K562 (cell line): ENCODE measurements at regions not wholly inside any gene's neighbourhood (a gene's known extent, or its start where the extent isn't known, plus 50 kb on each side); places are given as distances from the start of the nearest gene placed in this dataset.
A peak's percentile ranks its signal among the peaks of the same experiment; 100 is the strongest.

Source experiments
- ATAC-seq: fragments of 200-7000 bp; cut with Tn5 transposase; 3 replicates; pipeline ENCODE4 v1.9.1; 2020; ENCODE audit warnings: moderate library complexity
- BruUV-seq: library from RNA; stranded (reverse); fragments of 400-500 nt; replicated peaks from 2 replicates; lab custom pipeline; 2021; lab: Mats Ljungman, UMichigan
- CTCF ChIA-PET: fragments of 300-600 bp; formaldehyde crosslinking; extraction: SDS; loops from one replicate; lab custom pipeline; 2021; ENCODE audit warnings: low intra/inter-chr PET ratio; lab: Yijun Ruan, JAX
- POLR2A ChIA-PET: fragments of 300-600, 350-650 bp; sonication (Branson Sonifier 250); formaldehyde crosslinking; extraction: SDS; loops from one replicate; lab custom pipeline; 2021; ENCODE audit warnings: antibody characterized with exemption, inconsistent platforms; lab: Yijun Ruan, JAX
- DNase-seq, 4 experiments: peaks; one replicate each; pipeline versions ENCODE4 v3.0.0 to v3.0.0-alpha.2; 2011 to 2018; ENCODE audit warnings: low spot score in 3 of 4, mixed read lengths in 3 of 4; ENCODE audit errors: extremely low read depth in 1 of 4
- FAIRE-seq: peaks from 2 replicates; lab custom pipeline; 2011; peaks lifted over from hg19 to GRCh38; lab: Jason Lieb, UNC
- H2AFZ ChIP-seq: 2 replicates; pipeline ENCODE4 v1.6.0; 2011; ENCODE audit warnings: low read depth, low read length, control low read depth, inconsistent platforms
- H3K27ac ChIP-seq: fragments of 200-600 bp; 3 replicates; pipeline ENCODE4 v1.8.0; 2011; ENCODE audit warnings: low read depth, mild to moderate bottlenecking, control low read depth, inconsistent platforms, low read length, moderate library complexity, mixed read lengths; ENCODE audit errors: extremely low read depth
- H3K27me3 ChIP-seq, 2 experiments: fragments of 300-600 bp in 1 of 2; 2 replicates in 1 of 2; 3 replicates in 1 of 2; pipeline versions ENCODE4 v1.6.0 to v1.8.0; 2011; ENCODE audit warnings: inconsistent platforms in 2 of 2, low read length in 2 of 2, mild to moderate bottlenecking in 1 of 2, mixed read lengths in 1 of 2, moderate library complexity in 1 of 2; ENCODE audit not compliant: control insufficient read depth in 2 of 2, insufficient read depth in 2 of 2
- H3K36me3 ChIP-seq: fragments of 300-600 bp; 3 replicates; pipeline ENCODE4 v1.8.0; 2011; ENCODE audit warnings: mild to moderate bottlenecking, low read length, inconsistent platforms; ENCODE audit not compliant: control insufficient read depth, insufficient read depth
- H3K4me1 ChIP-seq, 2 experiments: fragments of 200-600 bp in 1 of 2; replicated peaks in 1 of 2; 2 replicates in 1 of 2; 3 replicates in 1 of 2; pipeline versions ENCODE4 v1.5.1 to v1.8.0; 2011; ENCODE audit warnings: inconsistent platforms in 2 of 2, low read length in 2 of 2, mild to moderate bottlenecking in 1 of 2, mixed read lengths in 1 of 2, moderate library complexity in 1 of 2; ENCODE audit not compliant: control insufficient read depth in 2 of 2, insufficient read depth in 2 of 2
- H3K4me2 ChIP-seq: 2 replicates; pipeline ENCODE4 v1.6.1; 2011; ENCODE audit warnings: low read length, control low read depth, inconsistent platforms, mixed read lengths; ENCODE audit not compliant: insufficient read depth
- H3K4me3 ChIP-seq: fragments of 200-600 bp; sonication (generic), shearing (Covaris generic); 2 replicates; pipeline ENCODE4 v1.5.1; 2016; ENCODE audit warnings: control low read depth, inconsistent platforms
- H3K79me2 ChIP-seq: fragments of 200-600 bp; 3 replicates; pipeline ENCODE4 v1.8.0; 2011; ENCODE audit warnings: low read length, inconsistent platforms; ENCODE audit not compliant: control insufficient read depth, insufficient read depth
- H3K9ac ChIP-seq, 2 experiments: 2 replicates each; pipeline versions ENCODE4 v1.6.0 to v1.6.1; 2011; ENCODE audit warnings: low read depth in 2 of 2, low read length in 2 of 2, control low read depth in 1 of 2, inconsistent platforms in 1 of 2, mild to moderate bottlenecking in 1 of 2, mixed read lengths in 1 of 2; ENCODE audit not compliant: insufficient read depth in 1 of 2
- H3K9me1 ChIP-seq: one replicate; pipeline ENCODE4 v1.6.0; 2011; ENCODE audit warnings: inconsistent platforms, mild to moderate bottlenecking, low read length, moderate library complexity; ENCODE audit not compliant: control insufficient read depth, insufficient read depth
- H3K9me3 ChIP-seq: replicated peaks from 2 replicates; pipeline ENCODE4 v1.5.1; 2011; ENCODE audit warnings: low read depth, low read length, inconsistent platforms; ENCODE audit not compliant: control insufficient read depth, insufficient read depth
- H4K20me1 ChIP-seq: replicated peaks from 2 replicates; pipeline ENCODE4 v1.6.1; 2011; ENCODE audit warnings: low read length, inconsistent platforms, mixed read lengths; ENCODE audit not compliant: control insufficient read depth, insufficient read depth
- CCNT2 ChIP-seq: IDR thresholded peaks from 2 replicates; pipeline ENCODE4 v1.6.1; 2011; ENCODE audit warnings: borderline replicate concordance, low read depth, mild to moderate bottlenecking, moderate library complexity, mixed read lengths, low read length; ENCODE audit not compliant: insufficient read length; ENCODE audit errors: extremely low read depth
- ELF4 ChIP-seq: fragments of 450-650 bp; formaldehyde crosslinking; IDR thresholded peaks from 2 replicates; pipeline ENCODE4 v1.4.0; 2022; ENCODE audit warnings: missing genetic modification characterization
- HNRNPL ChIP-seq: fragments of 200-400 bp; formaldehyde crosslinking; IDR thresholded peaks from 2 replicates; pipeline ENCODE4 v1.6.1; 2017; ENCODE audit warnings: low read depth, mild to moderate bottlenecking, low read length
- KDM2B ChIP-seq: fragments of 250-450 bp; sonication (Bioruptor Pico); IDR thresholded peaks from 2 replicates; pipeline ENCODE4 v1.8.0; 2021; ENCODE audit warnings: mild to moderate bottlenecking, moderate library complexity
- MAFG ChIP-seq: fragments of 450-650 bp; conservative IDR thresholded peaks from 2 replicates; pipeline ENCODE4 v1.6.1; 2016; ENCODE audit warnings: missing genetic modification characterization, missing compliant biosample characterization
- MIER1 ChIP-seq: fragments of 450-650 bp; IDR thresholded peaks from 2 replicates; pipeline ENCODE4 v1.6.1; 2016; ENCODE audit warnings: antibody characterized with exemption, mild to moderate bottlenecking, low read depth
- NFXL1 ChIP-seq: fragments of 450-650 bp; formaldehyde crosslinking; IDR thresholded peaks from 2 replicates; pipeline ENCODE4 v1.4.0; 2021; ENCODE audit warnings: mild to moderate bottlenecking
- PCBP1 ChIP-seq: fragments of 200-400 bp; formaldehyde crosslinking; IDR thresholded peaks from 2 replicates; pipeline ENCODE4 v1.6.1; 2018; ENCODE audit warnings: mild to moderate bottlenecking, low read depth, low read length; ENCODE audit not compliant: poor library complexity, severe bottlenecking
- SRSF1 ChIP-seq: fragments of 200-400 bp; formaldehyde crosslinking; IDR thresholded peaks from 2 replicates; pipeline ENCODE4 v1.6.1; 2017; ENCODE audit warnings: mild to moderate bottlenecking, low read depth, low read length, moderate library complexity
- ZFX ChIP-seq: sonication (generic); formaldehyde crosslinking; IDR thresholded peaks from 2 replicates; pipeline ENCODE4 v1.8.0; 2022; ENCODE audit warnings: mild to moderate bottlenecking, missing genetic modification reagents, moderate library complexity
- ZNF143 ChIP-seq: sonication (generic); formaldehyde crosslinking; IDR thresholded peaks from 2 replicates; pipeline ENCODE4 v1.9.0; 2022; ENCODE audit warnings: mild to moderate bottlenecking, missing genetic modification reagents
- ZNF175 ChIP-seq: fragments of 200-800 bp; sonication (Bioruptor generic); IDR thresholded peaks from 2 replicates; pipeline ENCODE4 v1.6.1; 2016; ENCODE audit warnings: low read depth, mild to moderate bottlenecking, missing genetic modification characterization, missing compliant biosample characterization
- ZNF77 ChIP-seq: fragments of 250-450 bp; sonication (Bioruptor Pico); IDR thresholded peaks from 2 replicates; pipeline ENCODE4 v1.5.0; 2020
- WGBS: fragments of 100-300 bp; shearing (Covaris generic); methylation state at CpG from one replicate; pipeline ENCODE4 v1.1.6; 2016; ENCODE audit warnings: low coverage, mixed read lengths; ENCODE audit not compliant: insufficient coverage; ENCODE audit errors: missing lambda C conversion rate; 5-methylcytosine and 5-hydroxymethylcytosine counted together
- in situ Hi-C: fragments of 300-500 bp; cut with MboI; formaldehyde crosslinking; loops from 4 replicates; pipeline ENCODE4 v1.15.0; 2018; ENCODE audit warnings: inconsistent platforms, mixed read lengths
- intact Hi-C: fragments of 100-400 bp; cut with micrococcal nuclease; formaldehyde crosslinking; loops from 2 replicates; pipeline ENCODE4 v1.14.2; 2022
- TF ChIP-seq, protein P1 (sequence below): fragments of 250-450 bp; sonication (Bioruptor Pico); IDR thresholded peaks from 2 replicates; pipeline ENCODE4 v1.5.0; 2020; ENCODE audit warnings: mild to moderate bottlenecking, borderline replicate concordance
- TF ChIP-seq, protein P2 (sequence below): fragments of 250-450 bp; sonication (Bioruptor Pico); IDR thresholded peaks from 2 replicates; pipeline ENCODE4 v1.9.0; 2021; ENCODE audit warnings: mild to moderate bottlenecking

DNA sequence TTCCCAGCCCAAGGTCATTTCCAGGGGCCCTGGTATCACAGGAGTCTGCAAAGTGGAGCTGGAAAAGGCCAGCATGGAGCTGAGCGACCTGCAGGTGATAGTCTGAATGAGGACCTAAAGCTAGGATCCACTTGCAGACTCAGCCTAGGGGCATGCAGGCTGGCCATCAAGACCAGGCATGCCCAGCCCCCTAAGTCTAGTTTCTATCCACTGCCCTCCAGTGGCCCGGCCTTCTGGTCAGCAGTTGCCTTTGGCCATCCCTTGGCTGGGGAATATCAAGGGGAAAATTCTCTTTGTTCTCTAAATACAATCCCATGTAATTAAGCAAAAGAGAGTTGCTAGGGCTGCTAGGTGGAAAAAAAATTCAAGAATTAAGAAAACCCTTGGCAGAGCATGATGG lies 96.3 kb upstream of the LHX5 start:
- H4K20me1 ChIP-seq, result no peaks in the 10 kb centered on the region
- H3K9ac ChIP-seq, result peak overlapping the region in 1 of 2 experiments; percentile 23; a peak in 1 of 4 replicates
- no peaks in the 10 kb centered on the region for H3K79me2 ChIP-seq
- no peak overlapping the region for H3K27ac ChIP-seq
- H3K9me3 ChIP-seq, result no peaks in the 10 kb centered on the region
- intact Hi-C loops, result no loop called here
- H3K27me3 ChIP-seq, result peaks cover 38 to 59% of the 10 kb centered on the region in 2 experiments
- DNase-seq (no peak), FAIRE-seq (no peak), ATAC-seq (no peak)
- H3K9me1 ChIP-seq, result no peaks in the 10 kb centered on the region
- CTCF ChIA-PET, result no interaction called here
- no TSS peak for BruUV-seq
- H3K36me3 ChIP-seq, result no peaks in the 10 kb centered on the region
- H2AFZ ChIP-seq, result no peak overlapping the region
- no peak for TF ChIP-seq MIER1
- TF ChIP-seq HNRNPL, result no peak
- no peak for TF ChIP-seq NFXL1
- TF ChIP-seq PCBP1, result no peak
- TF ChIP-seq CCNT2, result no peak
- no peak for TF ChIP-seq MAFG (tag)
- TF ChIP-seq ZNF175 (CRISPR knock-in tag), result no peak
- TF ChIP-seq, protein P1, sequence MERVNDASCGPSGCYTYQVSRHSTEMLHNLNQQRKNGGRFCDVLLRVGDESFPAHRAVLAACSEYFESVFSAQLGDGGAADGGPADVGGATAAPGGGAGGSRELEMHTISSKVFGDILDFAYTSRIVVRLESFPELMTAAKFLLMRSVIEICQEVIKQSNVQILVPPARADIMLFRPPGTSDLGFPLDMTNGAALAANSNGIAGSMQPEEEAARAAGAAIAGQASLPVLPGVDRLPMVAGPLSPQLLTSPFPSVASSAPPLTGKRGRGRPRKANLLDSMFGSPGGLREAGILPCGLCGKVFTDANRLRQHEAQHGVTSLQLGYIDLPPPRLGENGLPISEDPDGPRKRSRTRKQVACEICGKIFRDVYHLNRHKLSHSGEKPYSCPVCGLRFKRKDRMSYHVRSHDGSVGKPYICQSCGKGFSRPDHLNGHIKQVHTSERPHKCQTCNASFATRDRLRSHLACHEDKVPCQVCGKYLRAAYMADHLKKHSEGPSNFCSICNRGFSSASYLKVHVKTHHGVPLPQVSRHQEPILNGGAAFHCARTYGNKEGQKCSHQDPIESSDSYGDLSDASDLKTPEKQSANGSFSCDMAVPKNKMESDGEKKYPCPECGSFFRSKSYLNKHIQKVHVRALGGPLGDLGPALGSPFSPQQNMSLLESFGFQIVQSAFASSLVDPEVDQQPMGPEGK (CRISPR knock-in tag), result no peak
- no peak for TF ChIP-seq ELF4 (CRISPR knock-in tag)
- TF ChIP-seq ZNF143, result no peak
- TF ChIP-seq ZFX (CRISPR knock-in tag), result no peak
- no peak for TF ChIP-seq KDM2B (CRISPR knock-in tag)
- TF ChIP-seq, protein P2, sequence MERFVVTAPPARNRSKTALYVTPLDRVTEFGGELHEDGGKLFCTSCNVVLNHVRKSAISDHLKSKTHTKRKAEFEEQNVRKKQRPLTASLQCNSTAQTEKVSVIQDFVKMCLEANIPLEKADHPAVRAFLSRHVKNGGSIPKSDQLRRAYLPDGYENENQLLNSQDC (CRISPR knock-in tag), result no peak
- TF ChIP-seq SRSF1, result no peak
- no peak for TF ChIP-seq ZNF77 (CRISPR knock-in tag)
- POLR2A ChIA-PET, result no interaction called here
- peaks cover 0 to 6% of the 10 kb centered on the region in 2 experiments; a peak in 2 of 5 replicates for H3K4me1 ChIP-seq
- in situ Hi-C loops, result no loop called here
- WGBS, result 0% methylated on average over 2 of the region's 2 CpGs
- no peak overlapping the region for H3K4me2 ChIP-seq
- no peak overlapping the region for H3K4me3 ChIP-seq
